Gastroesophageal sphincter (tissue), 3 donors: ENCODE measurements at regions not wholly inside any gene's neighbourhood (a gene's known extent, or its start where the extent isn't known, plus 50 kb on each side); places are given as distances from the start of the nearest gene placed in this dataset.

Experiments
- POLR2A ChIP-seq, 2 donors: fragments of 450-650 bp; IDR thresholded peaks; one replicate each; pipeline ENCODE4 v1.6.1; 2017; ENCODE audit warnings: antibody characterized with exemption in 2 of 2, mild to moderate bottlenecking in 2 of 2, moderate library complexity in 1 of 2
- TF ChIP-seq, protein P1 (sequence below), 4 experiments: fragments of 200-600 bp in 2 of 4; fragments of 450-650 bp in 2 of 4; sonication (generic) in 1 of 4; IDR thresholded peaks; one replicate each; pipeline ENCODE4 v1.5.1; 2017 to 2019; ENCODE audit warnings: antibody characterized with exemption in 4 of 4, mild to moderate bottlenecking in 2 of 4, moderate library complexity in 2 of 4

DNA sequence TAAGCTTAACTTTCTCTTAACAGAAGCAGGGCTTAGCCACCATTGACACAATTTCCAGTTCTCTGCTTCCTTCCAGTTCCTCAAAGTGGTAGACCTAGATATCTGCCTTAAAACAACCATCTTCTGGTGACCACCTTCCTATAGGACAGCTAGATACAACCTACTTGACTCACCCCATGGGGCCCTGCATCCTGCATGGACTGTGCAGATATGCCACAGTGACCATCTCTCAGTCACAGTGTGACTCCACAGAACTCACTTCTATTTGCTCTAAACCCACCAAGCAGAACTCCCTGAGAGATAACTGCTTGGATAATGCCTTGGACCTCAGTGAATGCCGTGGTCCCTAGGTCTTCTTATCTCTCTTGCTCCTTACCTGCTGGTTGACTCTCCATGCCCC is 621.6 kb downstream of the IQCM start:
- TF ChIP-seq, protein P1, sequence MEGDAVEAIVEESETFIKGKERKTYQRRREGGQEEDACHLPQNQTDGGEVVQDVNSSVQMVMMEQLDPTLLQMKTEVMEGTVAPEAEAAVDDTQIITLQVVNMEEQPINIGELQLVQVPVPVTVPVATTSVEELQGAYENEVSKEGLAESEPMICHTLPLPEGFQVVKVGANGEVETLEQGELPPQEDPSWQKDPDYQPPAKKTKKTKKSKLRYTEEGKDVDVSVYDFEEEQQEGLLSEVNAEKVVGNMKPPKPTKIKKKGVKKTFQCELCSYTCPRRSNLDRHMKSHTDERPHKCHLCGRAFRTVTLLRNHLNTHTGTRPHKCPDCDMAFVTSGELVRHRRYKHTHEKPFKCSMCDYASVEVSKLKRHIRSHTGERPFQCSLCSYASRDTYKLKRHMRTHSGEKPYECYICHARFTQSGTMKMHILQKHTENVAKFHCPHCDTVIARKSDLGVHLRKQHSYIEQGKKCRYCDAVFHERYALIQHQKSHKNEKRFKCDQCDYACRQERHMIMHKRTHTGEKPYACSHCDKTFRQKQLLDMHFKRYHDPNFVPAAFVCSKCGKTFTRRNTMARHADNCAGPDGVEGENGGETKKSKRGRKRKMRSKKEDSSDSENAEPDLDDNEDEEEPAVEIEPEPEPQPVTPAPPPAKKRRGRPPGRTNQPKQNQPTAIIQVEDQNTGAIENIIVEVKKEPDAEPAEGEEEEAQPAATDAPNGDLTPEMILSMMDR (IDR thresholded peaks at IDR 0.05), result no peak
- no peak for TF ChIP-seq POLR2A (IDR thresholded peaks at IDR 0.05)
